ENCODE measurements at regions not wholly inside any gene's neighbourhood (a gene's known extent, or its start where the extent isn't known, plus 50 kb on each side); places are given as distances from the start of the nearest gene placed in this dataset.

DNA sequence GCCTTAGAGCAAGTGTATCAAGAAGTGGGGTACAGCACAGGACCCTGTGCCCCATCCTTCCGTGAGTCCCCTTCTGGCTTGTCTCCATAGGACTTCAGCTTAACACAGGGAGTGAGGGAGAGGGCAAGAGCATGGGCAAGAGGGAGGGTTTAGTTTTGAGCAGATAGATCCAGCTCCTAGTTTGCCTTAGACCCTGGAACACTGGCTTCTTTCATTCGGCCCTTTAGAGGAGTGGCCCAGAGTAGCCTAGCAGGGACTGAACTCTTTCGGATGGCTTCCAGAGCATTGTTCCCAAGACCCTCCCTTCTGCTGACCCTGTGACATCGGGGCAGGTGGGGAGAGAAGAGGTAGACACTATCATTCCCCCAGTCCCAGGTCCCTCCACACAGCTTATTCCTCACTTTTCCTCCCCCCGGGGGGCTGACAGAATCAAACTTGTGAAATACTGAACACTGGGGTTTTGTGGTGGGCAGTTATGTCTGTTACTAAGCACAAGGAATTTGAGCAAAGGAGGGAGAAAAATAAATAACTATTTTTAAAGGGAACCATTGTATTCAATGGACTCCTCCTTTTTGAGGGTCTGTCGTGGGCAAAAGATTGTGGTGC lies 289.6 kb upstream of the C2CD4B start:
- Histone ChIP-seq H3K9ac (ENCODE audit: low read length) (no peak overlapping the region), H3K9me3 (ENCODE audit: low read length) (no peaks in the 10 kb centered on the region), H4K20me1 (ENCODE audit: insufficient read depth) (no peaks in the 10 kb centered on the region), H3F3A (ENCODE audit: insufficient read depth, low read length, poor library complexity, severe bottlenecking) (no peaks in the 10 kb centered on the region), H3K36me3 (ENCODE audit: insufficient read depth, low read length) (no peaks in the 10 kb centered on the region), H3K4me3 (ENCODE audit: low read length) (no peak overlapping the region), H3K79me2 (replicated peaks; ENCODE audit: insufficient read depth, low read length) (no peaks in the 10 kb centered on the region), H3K4me2 (ENCODE audit: low read length) (no peak overlapping the region), H3K27ac (ENCODE audit: low read length) (no peak overlapping the region), H3K27me3 (ENCODE audit: insufficient read depth, low read depth, low read length) (no peaks in the 10 kb centered on the region), H3K9me2 (ENCODE audit: insufficient read depth, low read length) (no peaks in the 10 kb centered on the region), H2AFZ (ENCODE audit: low read depth, low read length) (no peak overlapping the region)
- TF ChIP-seq MXI1 (conservative IDR thresholded peaks at IDR 0.05; ENCODE audit: poor library complexity, severe bottlenecking) (no peak), EP300 (conservative IDR thresholded peaks at IDR 0.05; ENCODE audit: poor library complexity, severe bottlenecking) (no peak), TAF1 (IDR thresholded peaks at IDR 0.05; ENCODE audit: low read depth) (no peak), EZH2 (IDR thresholded peaks at IDR 0.05; ENCODE audit: borderline replicate concordance, insufficient read depth, low read length, poor library complexity, severe bottlenecking) (no peak), RAD21 (conservative IDR thresholded peaks at IDR 0.05) (no peak), POLR2AphosphoS5 (IDR thresholded peaks at IDR 0.05) (no peak), SMC3 (conservative IDR thresholded peaks at IDR 0.05; ENCODE audit: poor library complexity) (no peak)
- TF ChIP-seq, protein P1, sequence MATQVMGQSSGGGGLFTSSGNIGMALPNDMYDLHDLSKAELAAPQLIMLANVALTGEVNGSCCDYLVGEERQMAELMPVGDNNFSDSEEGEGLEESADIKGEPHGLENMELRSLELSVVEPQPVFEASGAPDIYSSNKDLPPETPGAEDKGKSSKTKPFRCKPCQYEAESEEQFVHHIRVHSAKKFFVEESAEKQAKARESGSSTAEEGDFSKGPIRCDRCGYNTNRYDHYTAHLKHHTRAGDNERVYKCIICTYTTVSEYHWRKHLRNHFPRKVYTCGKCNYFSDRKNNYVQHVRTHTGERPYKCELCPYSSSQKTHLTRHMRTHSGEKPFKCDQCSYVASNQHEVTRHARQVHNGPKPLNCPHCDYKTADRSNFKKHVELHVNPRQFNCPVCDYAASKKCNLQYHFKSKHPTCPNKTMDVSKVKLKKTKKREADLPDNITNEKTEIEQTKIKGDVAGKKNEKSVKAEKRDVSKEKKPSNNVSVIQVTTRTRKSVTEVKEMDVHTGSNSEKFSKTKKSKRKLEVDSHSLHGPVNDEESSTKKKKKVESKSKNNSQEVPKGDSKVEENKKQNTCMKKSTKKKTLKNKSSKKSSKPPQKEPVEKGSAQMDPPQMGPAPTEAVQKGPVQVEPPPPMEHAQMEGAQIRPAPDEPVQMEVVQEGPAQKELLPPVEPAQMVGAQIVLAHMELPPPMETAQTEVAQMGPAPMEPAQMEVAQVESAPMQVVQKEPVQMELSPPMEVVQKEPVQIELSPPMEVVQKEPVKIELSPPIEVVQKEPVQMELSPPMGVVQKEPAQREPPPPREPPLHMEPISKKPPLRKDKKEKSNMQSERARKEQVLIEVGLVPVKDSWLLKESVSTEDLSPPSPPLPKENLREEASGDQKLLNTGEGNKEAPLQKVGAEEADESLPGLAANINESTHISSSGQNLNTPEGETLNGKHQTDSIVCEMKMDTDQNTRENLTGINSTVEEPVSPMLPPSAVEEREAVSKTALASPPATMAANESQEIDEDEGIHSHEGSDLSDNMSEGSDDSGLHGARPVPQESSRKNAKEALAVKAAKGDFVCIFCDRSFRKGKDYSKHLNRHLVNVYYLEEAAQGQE (IDR thresholded peaks at IDR 0.05; ENCODE audit: borderline replicate concordance), result no peak
- TF ChIP-seq, protein P2, sequence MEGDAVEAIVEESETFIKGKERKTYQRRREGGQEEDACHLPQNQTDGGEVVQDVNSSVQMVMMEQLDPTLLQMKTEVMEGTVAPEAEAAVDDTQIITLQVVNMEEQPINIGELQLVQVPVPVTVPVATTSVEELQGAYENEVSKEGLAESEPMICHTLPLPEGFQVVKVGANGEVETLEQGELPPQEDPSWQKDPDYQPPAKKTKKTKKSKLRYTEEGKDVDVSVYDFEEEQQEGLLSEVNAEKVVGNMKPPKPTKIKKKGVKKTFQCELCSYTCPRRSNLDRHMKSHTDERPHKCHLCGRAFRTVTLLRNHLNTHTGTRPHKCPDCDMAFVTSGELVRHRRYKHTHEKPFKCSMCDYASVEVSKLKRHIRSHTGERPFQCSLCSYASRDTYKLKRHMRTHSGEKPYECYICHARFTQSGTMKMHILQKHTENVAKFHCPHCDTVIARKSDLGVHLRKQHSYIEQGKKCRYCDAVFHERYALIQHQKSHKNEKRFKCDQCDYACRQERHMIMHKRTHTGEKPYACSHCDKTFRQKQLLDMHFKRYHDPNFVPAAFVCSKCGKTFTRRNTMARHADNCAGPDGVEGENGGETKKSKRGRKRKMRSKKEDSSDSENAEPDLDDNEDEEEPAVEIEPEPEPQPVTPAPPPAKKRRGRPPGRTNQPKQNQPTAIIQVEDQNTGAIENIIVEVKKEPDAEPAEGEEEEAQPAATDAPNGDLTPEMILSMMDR (IDR thresholded peaks at IDR 0.05; ENCODE audit: poor library complexity, severe bottlenecking), result no peak

DNA sequence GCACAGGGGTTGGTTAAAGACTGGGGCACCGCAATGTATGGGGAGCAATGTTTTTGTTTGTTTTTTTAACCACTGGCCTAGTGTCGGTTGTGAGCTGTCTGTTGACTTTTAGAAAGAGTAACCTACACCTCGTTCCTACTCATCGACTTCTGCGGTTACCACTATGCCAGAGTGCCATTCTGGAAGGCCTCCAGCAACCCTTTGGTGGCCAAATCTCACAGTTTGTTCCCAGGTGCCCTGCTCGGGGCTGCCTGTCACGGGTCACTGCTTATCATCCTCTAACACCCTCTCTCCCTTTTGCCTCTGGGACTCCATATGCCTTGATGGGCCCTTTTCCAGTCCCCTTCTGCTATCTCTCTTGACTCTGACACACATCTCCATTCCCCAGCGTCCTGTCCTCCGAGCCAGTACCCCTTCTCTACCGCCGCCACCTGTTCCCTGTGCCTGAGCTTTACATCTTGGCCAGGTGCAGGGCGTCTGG lies 290.4 kb upstream of the C2CD4B start:
- H2AFZ ChIP-seq (ENCODE audit: low read depth, low read length), result no peak overlapping the region
- TF ChIP-seq SMC3 (conservative IDR thresholded peaks at IDR 0.05; ENCODE audit: poor library complexity), result no peak
- TF ChIP-seq RAD21 (conservative IDR thresholded peaks at IDR 0.05), result no peak
- no peak for TF ChIP-seq TAF1 (IDR thresholded peaks at IDR 0.05; ENCODE audit: low read depth)
- no peak for TF ChIP-seq EP300 (conservative IDR thresholded peaks at IDR 0.05; ENCODE audit: poor library complexity, severe bottlenecking)
- TF ChIP-seq MXI1 (conservative IDR thresholded peaks at IDR 0.05; ENCODE audit: poor library complexity, severe bottlenecking), result no peak
- no peak for TF ChIP-seq POLR2AphosphoS5 (IDR thresholded peaks at IDR 0.05)
- no peak for TF ChIP-seq EZH2 (IDR thresholded peaks at IDR 0.05; ENCODE audit: borderline replicate concordance, insufficient read depth, low read length, poor library complexity, severe bottlenecking)
- TF ChIP-seq, protein P1 (IDR thresholded peaks at IDR 0.05; ENCODE audit: borderline replicate concordance), result no peak
- TF ChIP-seq, protein P2 (IDR thresholded peaks at IDR 0.05; ENCODE audit: poor library complexity, severe bottlenecking), result no peak
- no peaks in the 10 kb centered on the region for H3K9me3 ChIP-seq (ENCODE audit: low read length)
- no peak overlapping the region for H3K4me3 ChIP-seq (ENCODE audit: low read length)
- H3K9me2 ChIP-seq (ENCODE audit: insufficient read depth, low read length), result no peaks in the 10 kb centered on the region
- H3K9ac ChIP-seq (ENCODE audit: low read length), result no peak overlapping the region
- H3K4me2 ChIP-seq (ENCODE audit: low read length), result no peak overlapping the region
- no peak overlapping the region for H3K27ac ChIP-seq (ENCODE audit: low read length)
- no peaks in the 10 kb centered on the region for H4K20me1 ChIP-seq (ENCODE audit: insufficient read depth)
- H3K27me3 ChIP-seq (ENCODE audit: insufficient read depth, low read depth, low read length), result no peaks in the 10 kb centered on the region
- H3K36me3 ChIP-seq (ENCODE audit: insufficient read depth, low read length), result no peaks in the 10 kb centered on the region
- no peaks in the 10 kb centered on the region for H3F3A ChIP-seq (ENCODE audit: insufficient read depth, low read length, poor library complexity, severe bottlenecking)
- H3K79me2 ChIP-seq (replicated peaks; ENCODE audit: insufficient read depth, low read length), result no peaks in the 10 kb centered on the region
